SU-DHL-6 (cell line): ENCODE measurements at regions not wholly inside any gene's neighbourhood (a gene's known extent, or its start where the extent isn't known, plus 50 kb on each side); places are given as distances from the start of the nearest gene placed in this dataset.

Experiments used
- H2AFZ ChIP-seq: fragments of 200-600 bp; sonication (generic); 2 replicates; pipeline ENCODE4 v1.6.1; 2014; ENCODE audit warnings: low read depth, mild to moderate bottlenecking, moderate library complexity, mixed read lengths, antibody characterized with exemption, low read length; ENCODE audit not compliant: severe bottlenecking
- H3F3A ChIP-seq: fragments of 200-600 bp; shearing (Covaris generic); 2 replicates; pipeline ENCODE4 v1.6.0; 2016; ENCODE audit warnings: antibody characterized with exemption, mild to moderate bottlenecking; ENCODE audit not compliant: insufficient read depth
- H3K27ac ChIP-seq: fragments of 200-600 bp; sonication (generic); 2 replicates; pipeline ENCODE4 v1.5.1; 2016; ENCODE audit warnings: low read depth, mild to moderate bottlenecking, low read length, moderate library complexity, mixed read lengths
- H3K27me3 ChIP-seq: fragments of 200-600 bp; sonication (generic), shearing (Covaris generic); 2 replicates; pipeline ENCODE4 v1.6.0; 2014; ENCODE audit warnings: mild to moderate bottlenecking, low read length
- H3K36me3 ChIP-seq: fragments of 200-600 bp; sonication (generic); 2 replicates; pipeline ENCODE4 v1.6.1; 2014; ENCODE audit warnings: mild to moderate bottlenecking, low read length, mixed read lengths
- H3K4me2 ChIP-seq: fragments of 300-600, 200-600 bp; shearing (Covaris generic), sonication (generic); 2 replicates; pipeline ENCODE4 v1.6.0; 2014; ENCODE audit warnings: low read length, low read depth, mild to moderate bottlenecking; ENCODE audit not compliant: poor library complexity, severe bottlenecking
- H3K4me3 ChIP-seq: fragments of 200-600 bp; sonication (generic); 2 replicates; pipeline ENCODE4 v1.5.1; 2014; ENCODE audit warnings: antibody characterized with exemption, low read length, mild to moderate bottlenecking, mixed read lengths; ENCODE audit not compliant: insufficient read depth, poor library complexity, severe bottlenecking
- H3K79me2 ChIP-seq: fragments of 200-600 bp; sonication (generic); 2 replicates; pipeline ENCODE4 v1.6.1; 2014; ENCODE audit warnings: mild to moderate bottlenecking, low read length, moderate library complexity; ENCODE audit not compliant: insufficient read depth
- H3K9ac ChIP-seq: fragments of 200-600 bp; sonication (generic); 2 replicates; pipeline ENCODE4 v1.7.0; 2014; ENCODE audit warnings: mild to moderate bottlenecking, low read length
- H3K9me2 ChIP-seq: fragments of 200-600 bp; sonication (generic); replicated peaks from 2 replicates; pipeline ENCODE4 v1.6.1; 2014; ENCODE audit warnings: low read length; ENCODE audit not compliant: insufficient read depth
- H3K9me3 ChIP-seq: fragments of 200-600 bp; sonication (generic); 2 replicates; pipeline ENCODE4 v1.6.1; 2014; ENCODE audit warnings: low read length, mixed read lengths; ENCODE audit not compliant: insufficient read depth
- H4K20me1 ChIP-seq: fragments of 200-600 bp; sonication (generic); 2 replicates; pipeline ENCODE4 v1.6.1; 2014; ENCODE audit warnings: low read depth, mild to moderate bottlenecking, antibody characterized with exemption, low read length, moderate library complexity, mixed read lengths
- CTCF ChIP-seq: fragments of 200-600 bp; sonication (generic); IDR thresholded peaks from one replicate; pipeline ENCODE4 v1.5.1; 2017; ENCODE audit warnings: antibody characterized with exemption, mild to moderate bottlenecking, low read length, moderate library complexity; ENCODE audit not compliant: insufficient read depth, poor library complexity, severe bottlenecking
- EZH2phosphoT487 ChIP-seq: fragments of 200-600 bp; sonication (generic), shearing (Covaris generic); conservative IDR thresholded peaks from 2 replicates; pipeline ENCODE4 v1.6.1; 2018; ENCODE audit warnings: mild to moderate bottlenecking, antibody characterized with exemption, low read length, moderate library complexity, mixed read lengths

DNA sequence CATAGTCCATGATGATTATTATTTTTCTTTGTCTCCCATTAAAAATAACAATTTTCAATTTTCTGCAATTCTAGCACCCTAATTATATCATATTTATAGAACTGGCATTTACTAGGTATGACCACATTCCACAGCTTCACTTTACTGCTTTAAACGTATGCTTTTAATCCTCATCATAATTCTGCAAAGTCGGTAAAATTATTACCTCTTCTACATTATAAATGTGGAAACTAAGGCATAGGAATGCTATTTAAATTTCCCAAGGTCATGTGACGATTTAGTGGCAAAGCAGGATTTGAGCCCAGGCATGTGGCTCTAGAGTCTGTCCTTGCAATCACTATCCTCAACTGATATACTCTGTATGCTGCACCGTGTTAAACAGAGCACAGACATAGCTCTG, 866.4 kb downstream of the EPHA4 start:
- H3K27me3 ChIP-seq: no peaks in the 10 kb centered on the region
- H3K4me3 ChIP-seq: no peak overlapping the region
- H3K79me2 ChIP-seq: no peaks in the 10 kb centered on the region
- no peak overlapping the region for H3K9ac ChIP-seq
- no peak overlapping the region for H3K27ac ChIP-seq
- H3K9me3 ChIP-seq: no peaks in the 10 kb centered on the region
- no peaks in the 10 kb centered on the region for H3K9me2 ChIP-seq
- no peaks in the 10 kb centered on the region for H4K20me1 ChIP-seq
- no peaks in the 10 kb centered on the region for H3F3A ChIP-seq
- no peak overlapping the region for H3K4me2 ChIP-seq
- TF ChIP-seq EZH2phosphoT487 (no peak), CTCF (no peak)
- no peaks in the 10 kb centered on the region for H3K36me3 ChIP-seq
- H2AFZ ChIP-seq: no peak overlapping the region

GRCh38 chr2:220707261-220707660, 864.8 kb downstream of the EPHA4 start:
- TF ChIP-seq CTCF (no peak), EZH2phosphoT487 (no peak)

GRCh38 chr2:220708366-220708765, 863.7 kb downstream of the EPHA4 start:
- Histone ChIP-seq H3K9me3 (no peaks in the 10 kb centered on the region), H3K27ac (no peak overlapping the region), H3K4me3 (no peak overlapping the region), H3F3A (no peaks in the 10 kb centered on the region), H3K36me3 (no peaks in the 10 kb centered on the region), H4K20me1 (no peaks in the 10 kb centered on the region), H3K79me2 (no peaks in the 10 kb centered on the region), H3K9me2 (no peaks in the 10 kb centered on the region), H3K9ac (no peak overlapping the region), H3K4me2 (no peak overlapping the region), H3K27me3 (no peaks in the 10 kb centered on the region), H2AFZ (no peak overlapping the region)
- no peak for TF ChIP-seq EZH2phosphoT487

More at GRCh38 chr2:220707261-220707660, 864.8 kb downstream of the EPHA4 start:
- no peaks in the 10 kb centered on the region for H4K20me1 ChIP-seq
- H3K79me2 ChIP-seq: no peaks in the 10 kb centered on the region
- H3K4me2 ChIP-seq: no peak overlapping the region
- no peaks in the 10 kb centered on the region for H3K9me3 ChIP-seq
- H3K27me3 ChIP-seq: no peaks in the 10 kb centered on the region
- no peaks in the 10 kb centered on the region for H3K9me2 ChIP-seq
- H3K27ac ChIP-seq: no peak overlapping the region
- no peaks in the 10 kb centered on the region for H3F3A ChIP-seq
- H3K36me3 ChIP-seq: no peaks in the 10 kb centered on the region
- H2AFZ ChIP-seq: no peak overlapping the region
- H3K4me3 ChIP-seq: no peak overlapping the region
- H3K9ac ChIP-seq: no peak overlapping the region

DNA sequence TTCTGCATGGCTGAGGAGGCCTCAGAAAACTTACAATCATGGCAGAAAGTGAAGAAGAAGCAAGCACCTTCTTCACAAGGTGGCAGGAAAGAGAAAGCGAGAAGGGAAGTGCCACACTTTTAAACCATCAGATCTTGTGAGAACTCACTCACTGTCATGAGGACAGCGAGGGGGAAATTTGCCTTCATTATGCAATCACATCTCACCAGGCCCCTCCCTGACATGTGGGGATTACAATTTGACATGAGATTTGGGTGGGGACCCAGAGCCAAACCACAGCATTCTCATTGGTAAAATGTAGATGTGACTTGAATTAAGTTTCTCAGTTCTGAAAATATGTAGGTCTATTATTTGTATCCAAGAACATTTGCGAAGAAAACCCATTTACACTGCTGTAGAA, 854.8 kb downstream of the EPHA4 start:
- no peak overlapping the region for H3K4me2 ChIP-seq
- H3K9ac ChIP-seq: no peak overlapping the region
- H3K79me2 ChIP-seq: no peaks in the 10 kb centered on the region
- H3K27ac ChIP-seq: no peak overlapping the region
- no peaks in the 10 kb centered on the region for H3K9me3 ChIP-seq
- no peaks in the 10 kb centered on the region for H4K20me1 ChIP-seq
- no peak overlapping the region for H3K4me3 ChIP-seq
- no peaks in the 10 kb centered on the region for H3K36me3 ChIP-seq
- no peaks in the 10 kb centered on the region for H3F3A ChIP-seq
- no peak for TF ChIP-seq EZH2phosphoT487
- TF ChIP-seq CTCF: no peak
- H3K9me2 ChIP-seq: no peaks in the 10 kb centered on the region
- H3K27me3 ChIP-seq: no peaks in the 10 kb centered on the region
- H2AFZ ChIP-seq: no peak overlapping the region
